GM12892 (cell line): ENCODE measurements at regions not wholly inside any gene's neighbourhood (a gene's known extent, or its start where the extent isn't known, plus 50 kb on each side); places are given as distances from the start of the nearest gene placed in this dataset.

ENCODE experiments used
- POLR2A ChIP-seq: IDR thresholded peaks from 2 replicates; pipeline ENCODE4 v1.6.1; 2011; ENCODE audit warnings: low read depth, low read length, control low read depth
- POLR2AphosphoS5 ChIP-seq: IDR thresholded peaks from 2 replicates; pipeline ENCODE4 v1.6.1; 2011; ENCODE audit warnings: low read depth, low read length, control low read depth

DNA sequence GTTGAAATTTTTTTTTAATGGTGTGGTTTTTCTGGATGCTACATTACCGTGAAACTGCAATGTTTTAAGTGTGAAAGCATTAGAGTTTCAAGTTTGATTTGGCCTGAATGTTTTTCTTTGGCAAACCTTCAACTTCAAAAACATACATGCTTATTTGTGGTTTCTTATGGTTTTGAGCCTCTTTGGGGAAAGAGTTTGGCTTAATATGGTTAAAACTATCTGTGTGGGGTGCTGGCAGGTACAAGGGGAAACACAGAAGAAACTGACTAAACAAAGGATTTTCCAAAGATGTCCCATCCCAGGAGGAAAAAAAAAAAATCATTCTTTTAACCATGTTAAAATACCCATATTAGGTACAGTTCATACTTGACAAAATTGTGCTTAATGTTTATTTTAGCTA, 121.1 kb downstream of the HGF start:
- TF ChIP-seq POLR2A (no peak), POLR2AphosphoS5 (no peak)
